Esophagus squamous epithelium (tissue), 4 donors: ENCODE measurements at regions not wholly inside any gene's neighbourhood (a gene's known extent, or its start where the extent isn't known, plus 50 kb on each side); places are given as distances from the start of the nearest gene placed in this dataset.

Source experiments
- CTCF ChIP-seq, 6 experiments: fragments of 450-650 bp in 4 of 6; fragments of 200-600 bp in 2 of 6; sonication (generic) in 2 of 6; IDR thresholded peaks; one replicate each; pipeline ENCODE4 v1.5.1; 2016 to 2019; ENCODE audit warnings: antibody characterized with exemption in 6 of 6, mild to moderate bottlenecking in 4 of 6, moderate library complexity in 4 of 6
- POLR2A ChIP-seq, 4 donors: fragments of 450-650 bp; IDR thresholded peaks; one replicate each; pipeline ENCODE4 v1.6.1; 2017; ENCODE audit warnings: antibody characterized with exemption in 4 of 4, mild to moderate bottlenecking in 4 of 4, moderate library complexity in 3 of 4

- no peak for TF ChIP-seq CTCF (IDR thresholded peaks at IDR 0.05)
- TF ChIP-seq POLR2A (IDR thresholded peaks at IDR 0.05), result no peak
Measured at GRCh38 chr6:126133984-126134383, 147.6 kb downstream of the TRMT11 start.
